GM23338 (cell line): ENCODE measurements at regions not wholly inside any gene's neighbourhood (a gene's known extent, or its start where the extent isn't known, plus 50 kb on each side); places are given as distances from the start of the nearest gene placed in this dataset.
"Not testable (repeated sequence)": the region's sequence is repeated elsewhere in the genome, so short reads cannot be mapped to it uniquely, and the experiment has no call there.

Experiments used
- ATAC-seq: fragments of 200-7000 bp; cut with Tn5 transposase; 3 replicates; pipeline ENCODE4 v1.9.1; 2020
- DNase-seq: peaks from one replicate; pipeline ENCODE4 v3.0.0-alpha.2; 2015; ENCODE audit warnings: low spot score
- H2AFZ ChIP-seq: fragments of 200-600 bp; sonication (generic); 2 replicates; pipeline ENCODE4 v1.8.0; 2016; ENCODE audit warnings: antibody characterized with exemption, mild to moderate bottlenecking, moderate library complexity
- H3F3A ChIP-seq: fragments of 200-600 bp; sonication (generic); replicated peaks from 2 replicates; pipeline ENCODE4 v1.8.0; 2017; ENCODE audit warnings: antibody characterized with exemption, mixed run types, low read depth
- H3K27ac ChIP-seq: fragments of 200-600 bp; sonication (generic); 2 replicates; pipeline ENCODE4 v1.6.1; 2016; ENCODE audit warnings: low read depth
- H3K27me3 ChIP-seq: fragments of 200-600 bp; sonication (generic); 2 replicates; pipeline ENCODE4 v1.8.0; 2016; ENCODE audit warnings: mild to moderate bottlenecking, mixed run types, moderate library complexity; ENCODE audit not compliant: insufficient read depth
- H3K36me3 ChIP-seq: fragments of 200-600 bp; sonication (generic); 2 replicates; pipeline ENCODE4 v1.8.0; 2016; ENCODE audit warnings: mild to moderate bottlenecking; ENCODE audit not compliant: insufficient read depth
- H3K4me1 ChIP-seq: fragments of 200-600 bp; sonication (generic); 2 replicates; pipeline ENCODE4 v1.8.0; 2016; ENCODE audit warnings: mild to moderate bottlenecking, moderate library complexity; ENCODE audit not compliant: insufficient read depth
- H3K4me2 ChIP-seq: fragments of 200-600 bp; sonication (generic); 2 replicates; pipeline ENCODE4 v1.7.1; 2017; ENCODE audit warnings: mixed run types
- H3K4me3 ChIP-seq: fragments of 200-600 bp; sonication (generic); 2 replicates; pipeline ENCODE4 v1.6.1; 2016; ENCODE audit warnings: mixed run types
- H3K79me2 ChIP-seq: fragments of 200-600 bp; sonication (generic); replicated peaks from 2 replicates; pipeline ENCODE4 v1.8.0; 2017; ENCODE audit warnings: mild to moderate bottlenecking; ENCODE audit not compliant: insufficient read depth
- H3K9me2 ChIP-seq: fragments of 200-600 bp; sonication (generic); 2 replicates; pipeline ENCODE4 v1.8.0; 2017; ENCODE audit not compliant: insufficient read depth
- H4K20me1 ChIP-seq: fragments of 200-600 bp; sonication (generic); replicated peaks from 2 replicates; pipeline ENCODE4 v1.8.0; 2017; ENCODE audit warnings: mild to moderate bottlenecking; ENCODE audit not compliant: insufficient read depth
- H3K27ac Mint-ChIP-seq: 2 replicates; pipeline ENCODE4 v1.8.0; 2020; ENCODE audit warnings: inconsistent platforms, mild to moderate bottlenecking, moderate library complexity, mixed read lengths
- H3K27me3 Mint-ChIP-seq: 3 replicates; pipeline ENCODE4 v1.8.0; 2022; ENCODE audit warnings: low read depth, mild to moderate bottlenecking, moderate library complexity, mixed read lengths, inconsistent platforms; ENCODE audit not compliant: insufficient read depth, poor library complexity
- H3K36me3 Mint-ChIP-seq: 3 replicates; pipeline ENCODE4 v1.8.0; 2021; ENCODE audit warnings: low read depth, mild to moderate bottlenecking, inconsistent platforms, moderate library complexity, mixed read lengths
- H3K4me1 Mint-ChIP-seq: 3 replicates; pipeline ENCODE4 v1.8.0; 2020; ENCODE audit warnings: mild to moderate bottlenecking, inconsistent platforms, mixed read lengths
- H3K4me3 Mint-ChIP-seq: 3 replicates; pipeline ENCODE4 v1.8.0; 2021; ENCODE audit warnings: moderate library complexity, mild to moderate bottlenecking, inconsistent platforms, mixed read lengths
- H3K9me3 Mint-ChIP-seq: 3 replicates; pipeline ENCODE4 v1.8.0; 2020; ENCODE audit warnings: moderate library complexity, mild to moderate bottlenecking, inconsistent platforms, mixed read lengths
- NANOG ChIP-seq: IDR thresholded peaks from 2 replicates; pipeline ENCODE4 v1.6.1; 2016; ENCODE audit warnings: antibody characterized with exemption, borderline replicate concordance
- ZNF114 ChIP-seq: fragments of 250-450 bp; sonication (Bioruptor Pico); IDR thresholded peaks from 2 replicates; pipeline ENCODE4 v1.5.0; 2020; ENCODE audit warnings: mild to moderate bottlenecking, moderate library complexity
- ZNF331 ChIP-seq: fragments of 250-450 bp; sonication (Bioruptor Pico); IDR thresholded peaks from 2 replicates; pipeline ENCODE4 v1.5.0; 2020; ENCODE audit warnings: low read depth, mild to moderate bottlenecking, moderate library complexity
- TF ChIP-seq, protein P1 (sequence below): fragments of 250-450 bp; sonication (Bioruptor Pico); IDR thresholded peaks from 2 replicates; pipeline ENCODE4 v1.5.0; 2020; ENCODE audit warnings: mild to moderate bottlenecking, moderate library complexity
- TF ChIP-seq, protein P2 (sequence below), 2 experiments: fragments of 200-600 bp in 1 of 2; sonication (generic) in 1 of 2; conservative IDR thresholded peaks; 2 replicates each; pipeline versions ENCODE4 v1.5.1 to v1.6.1; 2016 to 2017; ENCODE audit warnings: antibody characterized with exemption in 2 of 2, low read depth in 2 of 2, mild to moderate bottlenecking in 2 of 2, moderate library complexity in 1 of 2

DNA sequence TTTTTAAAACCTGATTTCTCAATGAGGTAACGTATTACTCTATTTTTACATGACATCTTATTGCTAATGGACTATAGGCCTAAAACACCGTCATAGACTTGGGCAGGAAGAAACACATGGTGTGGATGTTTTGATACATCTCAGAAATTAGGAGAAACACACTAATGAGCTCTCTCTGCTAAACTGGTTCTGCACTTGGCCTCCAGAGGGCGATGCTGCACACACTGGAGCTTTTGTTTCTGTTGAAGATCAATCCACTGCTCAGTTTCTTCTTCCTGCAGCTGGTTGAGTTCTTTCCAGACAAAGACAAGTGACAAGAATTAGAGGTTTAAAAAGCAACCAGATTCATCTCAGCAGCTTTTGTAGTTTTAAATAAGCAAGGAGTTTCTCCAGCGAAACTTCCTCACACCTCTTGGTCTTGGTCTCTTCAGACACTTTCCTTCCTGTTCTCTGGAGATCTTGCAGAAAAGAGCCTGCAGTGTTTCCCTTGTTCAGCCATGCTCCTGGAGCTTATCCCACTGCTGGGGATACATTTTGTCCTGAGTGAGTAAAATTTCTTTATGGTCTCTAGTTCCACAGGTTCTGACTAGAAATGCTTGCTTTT is 178.5 kb upstream of the OR4E1 start (continued):
- TF ChIP-seq, protein P1, sequence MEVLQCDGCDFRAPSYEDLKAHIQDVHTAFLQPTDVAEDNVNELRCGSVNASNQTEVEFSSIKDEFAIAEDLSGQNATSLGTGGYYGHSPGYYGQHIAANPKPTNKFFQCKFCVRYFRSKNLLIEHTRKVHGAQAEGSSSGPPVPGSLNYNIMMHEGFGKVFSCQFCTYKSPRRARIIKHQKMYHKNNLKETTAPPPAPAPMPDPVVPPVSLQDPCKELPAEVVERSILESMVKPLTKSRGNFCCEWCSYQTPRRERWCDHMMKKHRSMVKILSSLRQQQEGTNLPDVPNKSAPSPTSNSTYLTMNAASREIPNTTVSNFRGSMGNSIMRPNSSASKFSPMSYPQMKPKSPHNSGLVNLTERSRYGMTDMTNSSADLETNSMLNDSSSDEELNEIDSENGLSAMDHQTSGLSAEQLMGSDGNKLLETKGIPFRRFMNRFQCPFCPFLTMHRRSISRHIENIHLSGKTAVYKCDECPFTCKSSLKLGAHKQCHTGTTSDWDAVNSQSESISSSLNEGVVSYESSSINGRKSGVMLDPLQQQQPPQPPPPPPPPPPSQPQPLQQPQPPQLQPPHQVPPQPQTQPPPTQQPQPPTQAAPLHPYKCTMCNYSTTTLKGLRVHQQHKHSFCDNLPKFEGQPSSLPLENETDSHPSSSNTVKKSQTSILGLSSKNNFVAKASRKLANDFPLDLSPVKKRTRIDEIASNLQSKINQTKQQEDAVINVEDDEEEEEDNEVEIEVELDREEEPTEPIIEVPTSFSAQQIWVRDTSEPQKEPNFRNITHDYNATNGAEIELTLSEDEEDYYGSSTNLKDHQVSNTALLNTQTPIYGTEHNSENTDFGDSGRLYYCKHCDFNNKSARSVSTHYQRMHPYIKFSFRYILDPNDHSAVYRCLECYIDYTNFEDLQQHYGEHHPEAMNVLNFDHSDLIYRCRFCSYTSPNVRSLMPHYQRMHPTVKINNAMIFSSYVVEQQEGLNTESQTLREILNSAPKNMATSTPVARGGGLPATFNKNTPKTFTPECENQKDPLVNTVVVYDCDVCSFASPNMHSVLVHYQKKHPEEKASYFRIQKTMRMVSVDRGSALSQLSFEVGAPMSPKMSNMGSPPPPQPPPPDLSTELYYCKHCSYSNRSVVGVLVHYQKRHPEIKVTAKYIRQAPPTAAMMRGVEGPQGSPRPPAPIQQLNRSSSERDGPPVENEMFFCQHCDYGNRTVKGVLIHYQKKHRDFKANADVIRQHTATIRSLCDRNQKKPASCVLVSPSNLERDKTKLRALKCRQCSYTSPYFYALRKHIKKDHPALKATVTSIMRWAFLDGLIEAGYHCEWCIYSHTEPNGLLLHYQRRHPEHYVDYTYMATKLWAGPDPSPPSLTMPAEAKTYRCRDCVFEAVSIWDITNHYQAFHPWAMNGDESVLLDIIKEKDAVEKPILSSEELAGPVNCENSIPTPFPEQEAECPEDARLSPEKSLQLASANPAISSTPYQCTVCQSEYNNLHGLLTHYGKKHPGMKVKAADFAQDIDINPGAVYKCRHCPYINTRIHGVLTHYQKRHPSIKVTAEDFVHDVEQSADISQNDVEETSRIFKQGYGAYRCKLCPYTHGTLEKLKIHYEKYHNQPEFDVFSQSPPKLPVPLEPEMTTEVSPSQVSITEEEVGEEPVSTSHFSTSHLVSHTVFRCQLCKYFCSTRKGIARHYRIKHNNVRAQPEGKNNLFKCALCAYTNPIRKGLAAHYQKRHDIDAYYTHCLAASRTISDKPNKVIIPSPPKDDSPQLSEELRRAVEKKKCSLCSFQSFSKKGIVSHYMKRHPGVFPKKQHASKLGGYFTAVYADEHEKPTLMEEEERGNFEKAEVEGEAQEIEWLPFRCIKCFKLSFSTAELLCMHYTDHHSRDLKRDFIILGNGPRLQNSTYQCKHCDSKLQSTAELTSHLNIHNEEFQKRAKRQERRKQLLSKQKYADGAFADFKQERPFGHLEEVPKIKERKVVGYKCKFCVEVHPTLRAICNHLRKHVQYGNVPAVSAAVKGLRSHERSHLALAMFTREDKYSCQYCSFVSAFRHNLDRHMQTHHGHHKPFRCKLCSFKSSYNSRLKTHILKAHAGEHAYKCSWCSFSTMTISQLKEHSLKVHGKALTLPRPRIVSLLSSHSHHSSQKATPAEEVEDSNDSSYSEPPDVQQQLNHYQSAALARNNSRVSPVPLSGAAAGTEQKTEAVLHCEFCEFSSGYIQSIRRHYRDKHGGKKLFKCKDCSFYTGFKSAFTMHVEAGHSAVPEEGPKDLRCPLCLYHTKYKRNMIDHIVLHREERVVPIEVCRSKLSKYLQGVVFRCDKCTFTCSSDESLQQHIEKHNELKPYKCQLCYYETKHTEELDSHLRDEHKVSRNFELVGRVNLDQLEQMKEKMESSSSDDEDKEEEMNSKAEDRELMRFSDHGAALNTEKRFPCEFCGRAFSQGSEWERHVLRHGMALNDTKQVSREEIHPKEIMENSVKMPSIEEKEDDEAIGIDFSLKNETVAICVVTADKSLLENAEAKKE (CRISPR knock-in tag) = no peak
- TF ChIP-seq, protein P2, sequence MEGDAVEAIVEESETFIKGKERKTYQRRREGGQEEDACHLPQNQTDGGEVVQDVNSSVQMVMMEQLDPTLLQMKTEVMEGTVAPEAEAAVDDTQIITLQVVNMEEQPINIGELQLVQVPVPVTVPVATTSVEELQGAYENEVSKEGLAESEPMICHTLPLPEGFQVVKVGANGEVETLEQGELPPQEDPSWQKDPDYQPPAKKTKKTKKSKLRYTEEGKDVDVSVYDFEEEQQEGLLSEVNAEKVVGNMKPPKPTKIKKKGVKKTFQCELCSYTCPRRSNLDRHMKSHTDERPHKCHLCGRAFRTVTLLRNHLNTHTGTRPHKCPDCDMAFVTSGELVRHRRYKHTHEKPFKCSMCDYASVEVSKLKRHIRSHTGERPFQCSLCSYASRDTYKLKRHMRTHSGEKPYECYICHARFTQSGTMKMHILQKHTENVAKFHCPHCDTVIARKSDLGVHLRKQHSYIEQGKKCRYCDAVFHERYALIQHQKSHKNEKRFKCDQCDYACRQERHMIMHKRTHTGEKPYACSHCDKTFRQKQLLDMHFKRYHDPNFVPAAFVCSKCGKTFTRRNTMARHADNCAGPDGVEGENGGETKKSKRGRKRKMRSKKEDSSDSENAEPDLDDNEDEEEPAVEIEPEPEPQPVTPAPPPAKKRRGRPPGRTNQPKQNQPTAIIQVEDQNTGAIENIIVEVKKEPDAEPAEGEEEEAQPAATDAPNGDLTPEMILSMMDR (conservative IDR thresholded peaks at IDR 0.05; ENCODE audit: low read depth in 2 of 2) = peak; percentile 77 to 89
- no peak for TF ChIP-seq ZNF331 (CRISPR knock-in tag)
- no peak for TF ChIP-seq ZNF114 (CRISPR knock-in tag)
- TF ChIP-seq NANOG = no peak

DNA sequence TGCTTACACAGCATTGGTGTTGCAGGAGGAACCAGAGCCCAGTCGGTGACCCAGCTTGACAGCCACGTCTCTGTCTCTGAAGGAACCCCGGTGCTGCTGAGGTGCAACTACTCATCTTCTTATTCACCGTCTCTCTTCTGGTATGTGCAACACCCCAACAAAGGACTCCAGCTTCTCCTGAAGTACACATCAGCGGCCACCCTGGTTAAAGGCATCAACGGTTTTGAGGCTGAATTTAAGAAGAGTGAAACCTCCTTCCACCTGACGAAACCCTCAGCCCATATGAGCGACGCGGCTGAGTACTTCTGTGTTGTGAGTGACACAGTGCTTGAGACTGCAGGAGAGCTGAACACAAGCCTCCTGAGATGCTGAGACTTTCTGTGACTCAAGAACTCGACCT is 173.3 kb upstream of the OR4E1 start:
- H2AFZ ChIP-seq = peak overlapping the region; percentile 60; the same call in 1 of the 2 replicates
- not testable (repeated sequence) for H3K9me2 ChIP-seq, H3K36me3 Mint-ChIP-seq, H3K4me1 ChIP-seq, H3K27me3 ChIP-seq, H3K27me3 Mint-ChIP-seq, H3K4me2 ChIP-seq, H3K79me2 ChIP-seq, H3K27ac Mint-ChIP-seq, H3K36me3 ChIP-seq, DNase-seq, H3K4me3 ChIP-seq, H3F3A ChIP-seq, H3K9me3 Mint-ChIP-seq, H4K20me1 ChIP-seq, H3K4me1 Mint-ChIP-seq, H3K4me3 Mint-ChIP-seq, H3K27ac ChIP-seq
- peak; percentile 21; the same call in 1 of the 3 replicates for ATAC-seq
